Heart right ventricle (tissue), 16 donors: ENCODE measurements at regions not wholly inside any gene's neighbourhood (a gene's known extent, or its start where the extent isn't known, plus 50 kb on each side); places are given as distances from the start of the nearest gene placed in this dataset.

Source experiments
- ATAC-seq, 8 donors: fragments of 200-7000 bp; cut with Tn5 transposase; one replicate each; pipeline ENCODE4 v1.9.1; 2020; ENCODE audit warnings: mild to moderate bottlenecking in 8 of 8, moderate library complexity in 8 of 8, moderate number of reproducible peaks in 1 of 8
- DNase-seq, 2 donors: peaks; one replicate each; pipeline ENCODE4 v3.0.0-alpha.2; 2020
- H3K27ac ChIP-seq, 10 donors: fragments of 200-600 bp; sonication (generic) in 2 of 10; one replicate each; pipeline versions ENCODE4 v1.5.0 to v1.8.0; 2020 to 2022; ENCODE audit warnings: mild to moderate bottlenecking in 3 of 10
- H3K27me3 ChIP-seq, 7 donors: fragments of 200-600 bp; one replicate each; pipeline ENCODE4 v1.8.0; 2021 to 2022; ENCODE audit warnings: mild to moderate bottlenecking in 2 of 7
- H3K36me3 ChIP-seq, 9 donors: fragments of 200-600 bp; sonication (generic) in 1 of 9; one replicate each; pipeline versions ENCODE4 v1.5.0 to v1.8.0; 2020 to 2022; ENCODE audit warnings: mild to moderate bottlenecking in 2 of 9
- H3K4me1 ChIP-seq, 9 donors: fragments of 200-600 bp; sonication (generic) in 1 of 9; one replicate each; pipeline versions ENCODE4 v1.5.0 to v1.8.0; 2020 to 2022; ENCODE audit warnings: mild to moderate bottlenecking in 4 of 9
- H3K4me3 ChIP-seq, 10 donors: fragments of 200-600 bp; sonication (generic) in 2 of 10; one replicate each; pipeline versions ENCODE4 v1.5.0 to v1.8.0; 2020 to 2022; ENCODE audit warnings: mild to moderate bottlenecking in 7 of 10, moderate library complexity in 2 of 10
- H3K9me3 ChIP-seq, 11 donors: fragments of 200-600 bp in 10 of 11; sonication (generic) in 2 of 11; one replicate each; pipeline versions ENCODE4 v1.5.0 to v1.8.0; 2013 to 2022; ENCODE audit warnings: mild to moderate bottlenecking in 2 of 11, control low read depth in 1 of 11, moderate library complexity in 1 of 11
- CTCF ChIP-seq, 9 donors: fragments of 200-600 bp; sonication (generic) in 2 of 9; IDR thresholded peaks; one replicate each; pipeline versions ENCODE4 v1.5.0 to v1.8.0; 2021 to 2022; ENCODE audit warnings: antibody characterized with exemption in 9 of 9, mild to moderate bottlenecking in 5 of 9, moderate library complexity in 1 of 9
- WGBS, 2 donors: extraction: QIAGEN DNeasy Blood & Tissue Kit; methylation state at CpG; one replicate each; pipeline ENCODE4 v1.1.7; 2013; ENCODE audit warnings: inconsistent platforms in 1 of 2; 5-methylcytosine and 5-hydroxymethylcytosine counted together
- intact Hi-C, 10 donors: fragments of 100-400 bp; cut with DNase I; formaldehyde crosslinking; loops; one replicate each; pipeline versions ENCODE4 v1.11.1 to v1.14.2; 2022
- microRNA-seq, 2 donors: library from miRNA; unstranded; fragments of <30 nt; microRNA quantifications; one replicate each; pipeline ENCODE4 v1.2.0, GENCODE V29; 2021
- donor health status: Arrhythmogenic right ventricular cardiomyopathy.
- donor health status: ischemic (EF 13 %, LVEDD 7.1; RV severe dilation, severe dysfunction).
- donor health status: healthy with polysubstance abuse.
- donor health status: DM: no; HTN: yes; CAD: no.
- donor health status: DM: no; HTN: no; CAD: no.
- donor health status: ischemic (EF 25% LVEDD 6.9; RV normal size, moderate dysfunction).
- donor health status: ischemic (EF 25% LVEDD 5.7; RV mildly dilated, moderate dysfunction).
- donor health status: healthy.
- donor health status: DM: yes; HTN: yes; CAD: no.
- donor health status: Ischemic cardiomyopathy.
- donor health status: ischemic (EF 35%, LVEDD 5.7; RV mildly dilated, moderate dysfunction).
- donor health status: nonischemic (EF 11% LVEDD 7.7; RV severe dilation, severe dysfunction).
- donor health status: DM: yes; HTN: yes; CAD: no.
- donor health status: PGD.
- donor health status: ischemic (EF 29% LVEDD 5.4; RV normal size, mild dysfunction).
- donor health status: nonischemic (EF 23%, LVEDD 6.1; RV moderate dilation, normal function).

- intact Hi-C loops: no loop called here
- DNase-seq (no peak), ATAC-seq (no peak)
- Histone ChIP-seq H3K27me3 (no peaks in the 10 kb centered on the region), H3K4me3 (no peak overlapping the region), H3K27ac (no peak overlapping the region), H3K36me3 (no peaks in the 10 kb centered on the region), H3K4me1 (no peaks in the 10 kb centered on the region), H3K9me3 (no peaks in the 10 kb centered on the region)
- TF ChIP-seq CTCF (IDR thresholded peaks at IDR 0.05): no peak
- 90 to 91% methylated on average over 3 of the region's 3 CpGs for WGBS, 2 donors
Measured at GRCh38 chr12:24011927-24012507, 62.5 kb upstream of the SOX5 start.

- Histone ChIP-seq H3K27me3 (no peaks in the 10 kb centered on the region), H3K4me1 (no peaks in the 10 kb centered on the region), H3K27ac (no peak overlapping the region), H3K36me3 (no peaks in the 10 kb centered on the region), H3K4me3 (no peak overlapping the region), H3K9me3 (no peaks in the 10 kb centered on the region)
- DNase-seq (no peak), ATAC-seq (no peak)
- TF ChIP-seq CTCF (IDR thresholded peaks at IDR 0.05): no peak
- 87% methylated on average over 2 of the region's 2 CpGs for WGBS, 2 donors
- intact Hi-C loops: no loop called here
Measured at GRCh38 chr12:24008166-24008565, 58.7 kb upstream of the SOX5 start.

Small RNA genes lying in the stretch of these regions (microRNA-seq; reads per million reads assigned to microRNA genes)
- 0 reads per million in 2 donors for gene MIR920
